H1 (cell line): ENCODE measurements at regions not wholly inside any gene's neighbourhood (a gene's known extent, or its start where the extent isn't known, plus 50 kb on each side); places are given as distances from the start of the nearest gene placed in this dataset.

Experiments
- CTCF ChIA-PET: fragments of 300-600 bp; sonication (Branson Sonifier 250); formaldehyde crosslinking; loops from one replicate; lab custom pipeline; 2021; ENCODE audit not compliant: partially characterized antibody; lab: Charles Lee
- POLR2A ChIA-PET: fragments of 300-600 bp; sonication (Branson Sonifier 250); formaldehyde crosslinking; loops from one replicate; lab custom pipeline; 2021; ENCODE audit warnings: inconsistent platforms; ENCODE audit not compliant: partially characterized antibody; lab: Charles Lee
- DNase-seq, 2 experiments: peaks; one replicate each; pipeline versions ENCODE4 v3.0.0 to v3.0.0-alpha.2; 2010 to 2022; ENCODE audit warnings: low spot score in 2 of 2, low read depth in 1 of 2, mixed read lengths in 1 of 2
- FAIRE-seq: peaks from 2 replicates; lab custom pipeline; 2011; peaks lifted over from hg19 to GRCh38; lab: Jason Lieb, UNC
- H2AFZ ChIP-seq: 2 replicates; pipeline ENCODE4 v1.8.1; 2012; ENCODE audit warnings: low read length, inconsistent platforms
- H2AK5ac ChIP-seq: 2 replicates; pipeline ENCODE4 v1.6.1; 2013; ENCODE audit warnings: low read depth, low read length
- H2BK120ac ChIP-seq: replicated peaks from 2 replicates; pipeline ENCODE3; 2013; ENCODE audit warnings: low read depth, low read length, inconsistent platforms
- H2BK12ac ChIP-seq: 2 replicates; pipeline ENCODE4 v1.6.1; 2013; ENCODE audit warnings: low read depth, low read length
- H2BK15ac ChIP-seq: 2 replicates; pipeline ENCODE4 v1.6.1; 2013; ENCODE audit warnings: low read length
- H2BK20ac ChIP-seq: 2 replicates; pipeline ENCODE4 v1.6.1; 2013; ENCODE audit warnings: low read length
- H2BK5ac ChIP-seq: 2 replicates; pipeline ENCODE4 v1.6.1; 2013; ENCODE audit warnings: low read depth, low read length
- H3K14ac ChIP-seq: 2 replicates; pipeline ENCODE4 v1.6.1; 2013; ENCODE audit warnings: inconsistent platforms; ENCODE audit not compliant: insufficient read length
- H3K18ac ChIP-seq: 2 replicates; pipeline ENCODE4 v1.6.1; 2013; ENCODE audit warnings: low read length; ENCODE audit errors: extremely low read depth
- H3K23ac ChIP-seq: 2 replicates; pipeline ENCODE4 v1.6.1; 2013; ENCODE audit warnings: inconsistent platforms; ENCODE audit not compliant: insufficient read length
- H3K23me2 ChIP-seq: 2 replicates; pipeline ENCODE4 v1.6.1; 2013; ENCODE audit warnings: low read depth, low read length
- H3K27ac ChIP-seq: 2 replicates; pipeline ENCODE4 v1.6.1; 2011; ENCODE audit warnings: low read depth, low read length, inconsistent platforms
- H3K27me3 ChIP-seq, 4 experiments: replicated peaks in 1 of 4; 1 replicate in 1 of 4; 2 replicates in 3 of 4; pipeline versions ENCODE4 v1.6.1 to v1.8.1; 2011 to 2013; ENCODE audit warnings: low read length in 3 of 4, mild to moderate bottlenecking in 3 of 4, inconsistent platforms in 2 of 4, mixed read lengths in 2 of 4, moderate library complexity in 1 of 4; ENCODE audit not compliant: control insufficient read depth in 3 of 4, insufficient read depth in 3 of 4; ENCODE audit errors: extremely low read depth in 1 of 4
- H3K36me3 ChIP-seq, 4 experiments: 2 replicates each; pipeline versions ENCODE4 v1.6.1 to v1.8.1; 2011 to 2013; ENCODE audit warnings: mild to moderate bottlenecking in 4 of 4, low read length in 3 of 4, moderate library complexity in 2 of 4, control low read depth in 1 of 4, inconsistent platforms in 1 of 4; ENCODE audit not compliant: insufficient read depth in 4 of 4, control insufficient read depth in 2 of 4
- H3K4ac ChIP-seq: replicated peaks from 2 replicates; pipeline ENCODE3; 2013; ENCODE audit warnings: low read length, low read depth, mixed read lengths, inconsistent platforms; ENCODE audit not compliant: insufficient read length
- H3K4me1 ChIP-seq, 4 experiments: replicated peaks in 1 of 4; 1 replicate in 1 of 4; 2 replicates in 3 of 4; pipeline versions ENCODE4 v1.6.1 to v1.8.1; 2011 to 2013; ENCODE audit warnings: low read length in 3 of 4, inconsistent platforms in 2 of 4, mixed read lengths in 1 of 4; ENCODE audit not compliant: insufficient read depth in 4 of 4, control insufficient read depth in 3 of 4
- H3K4me2 ChIP-seq, 2 experiments: 2 replicates each; pipeline versions ENCODE4 v1.6.1 to v1.8.1; 2011 to 2013; ENCODE audit warnings: low read depth in 2 of 2, low read length in 2 of 2, control low read depth in 1 of 2, inconsistent platforms in 1 of 2, mild to moderate bottlenecking in 1 of 2; ENCODE audit not compliant: insufficient read depth in 1 of 2
- H3K4me3 ChIP-seq, 4 experiments: fragments of 200-600, 300-600 bp in 1 of 4; sonication (generic), shearing (Covaris generic), sonication (Bioruptor Twin) in 1 of 4; 2 replicates each; pipeline versions ENCODE4 v1.5.1 to v1.8.1; 2011 to 2016; ENCODE audit warnings: low read length in 4 of 4, low read depth in 3 of 4, control low read depth in 2 of 4, inconsistent platforms in 2 of 4, mild to moderate bottlenecking in 2 of 4, mixed read lengths in 1 of 4, moderate library complexity in 1 of 4; ENCODE audit not compliant: insufficient read depth in 2 of 4; ENCODE audit errors: extremely low read depth in 1 of 4
- H3K56ac ChIP-seq: replicated peaks from 2 replicates; pipeline ENCODE3; 2013; ENCODE audit warnings: low read depth, mild to moderate bottlenecking, mixed read lengths, low read length, inconsistent platforms; ENCODE audit not compliant: insufficient read length
- H3K79me1 ChIP-seq: 2 replicates; pipeline ENCODE4 v1.6.1; 2013; ENCODE audit warnings: low read depth, low read length, control low read depth
- H3K79me2 ChIP-seq, 2 experiments: 2 replicates each; pipeline versions ENCODE4 v1.6.1 to v1.8.1; 2012 to 2013; ENCODE audit warnings: low read length in 2 of 2, mild to moderate bottlenecking in 2 of 2, inconsistent platforms in 1 of 2; ENCODE audit not compliant: insufficient read depth in 2 of 2, control insufficient read depth in 1 of 2
- H3K9ac ChIP-seq, 4 experiments: replicated peaks in 1 of 4; 1 replicate in 1 of 4; 2 replicates in 3 of 4; pipeline versions ENCODE4 v1.6.1 to v1.8.1; 2011 to 2013; ENCODE audit warnings: low read depth in 3 of 4, low read length in 3 of 4, control low read depth in 2 of 4, mild to moderate bottlenecking in 2 of 4, moderate library complexity in 2 of 4, inconsistent platforms in 1 of 4; ENCODE audit errors: extremely low read depth in 1 of 4
- H3K9me3 ChIP-seq, 2 experiments: 2 replicates each; pipeline versions ENCODE4 v1.6.1 to v1.8.1; 2012 to 2013; ENCODE audit warnings: mild to moderate bottlenecking in 2 of 2, moderate library complexity in 2 of 2, control low read depth in 1 of 2, inconsistent platforms in 1 of 2, low read depth in 1 of 2, low read length in 1 of 2, mixed read lengths in 1 of 2; ENCODE audit not compliant: insufficient read depth in 2 of 2
- H4K20me1 ChIP-seq, 2 experiments: replicated peaks in 1 of 2; 2 replicates each; pipeline versions ENCODE3 to v1.8.1; 2011 to 2013; ENCODE audit warnings: inconsistent platforms in 2 of 2, low read length in 2 of 2, mild to moderate bottlenecking in 1 of 2; ENCODE audit not compliant: insufficient read depth in 2 of 2, control insufficient read depth in 1 of 2
- H4K5ac ChIP-seq: 2 replicates; pipeline ENCODE4 v1.6.1; 2013; ENCODE audit warnings: low read length, low read depth, mixed read lengths, inconsistent platforms; ENCODE audit not compliant: insufficient read length
- H4K8ac ChIP-seq: 2 replicates; pipeline ENCODE4 v1.8.0; 2013; ENCODE audit warnings: mild to moderate bottlenecking, moderate library complexity, low read length, inconsistent platforms; ENCODE audit not compliant: insufficient read depth; ENCODE audit errors: extremely low read depth
- H4K91ac ChIP-seq: replicated peaks from 2 replicates; pipeline ENCODE3; 2013; ENCODE audit warnings: low read length, mixed read lengths, inconsistent platforms; ENCODE audit not compliant: insufficient read length
- JUN ChIP-seq: IDR thresholded peaks from 2 replicates; pipeline ENCODE4 v1.6.1; 2011; ENCODE audit warnings: low read depth, mild to moderate bottlenecking, improper control_type of control experiment, low read length
- TAF7 ChIP-seq: optimal IDR thresholded peaks from 2 replicates; pipeline ENCODE3; 2011; ENCODE audit warnings: low read depth, mild to moderate bottlenecking, inconsistent platforms, low read length, moderate library complexity, borderline replicate concordance
- TCF12 ChIP-seq: IDR thresholded peaks from 2 replicates; pipeline ENCODE4 v1.6.1; 2011; ENCODE audit warnings: low read depth, mild to moderate bottlenecking, low read length
- WGBS, 2 experiments: shearing (Covaris generic) in 1 of 2; methylation state at CpG; one replicate each; pipeline versions ENCODE4 v1.1.6 to v1.1.7; 2013 to 2015; ENCODE audit warnings: low lambda C conversion rate in 2 of 2, mixed read lengths in 2 of 2, inconsistent platforms in 1 of 2, low coverage in 1 of 2, missing lambda C conversion rate in 1 of 2; ENCODE audit not compliant: insufficient replicate concordance in 2 of 2, insufficient coverage in 1 of 2, insufficient read length in 1 of 2; ENCODE audit errors: extremely low coverage in 1 of 2, missing lambda C conversion rate in 1 of 2; 5-methylcytosine and 5-hydroxymethylcytosine counted together
- TF ChIP-seq, protein P1 (sequence below): IDR thresholded peaks from 2 replicates; pipeline ENCODE4 v1.6.1; 2012; ENCODE audit warnings: low read length, inconsistent platforms

DNA sequence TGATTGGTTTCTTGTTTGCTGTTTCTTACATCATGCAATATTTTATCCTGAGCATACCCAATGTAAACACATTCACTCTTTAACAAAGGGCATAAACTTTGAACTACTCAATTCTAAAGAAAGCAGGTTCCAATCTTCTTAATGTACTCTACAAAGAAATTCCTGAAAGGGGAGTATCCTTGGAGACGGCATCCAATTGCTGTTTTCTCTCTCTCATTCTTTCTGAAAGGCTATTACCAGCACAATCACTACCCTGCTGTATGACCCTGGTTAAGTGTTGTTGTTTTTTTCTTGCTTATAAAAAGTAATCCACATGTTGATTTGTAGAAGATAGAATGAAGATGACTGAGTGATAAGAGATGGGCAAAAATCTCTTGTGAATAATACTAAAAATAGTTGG lies 176.0 kb downstream of the ZNF365 start:
- CTCF ChIA-PET = interaction anchor here (0.6 to 1.8 kb wide), 4 partner anchors 8 to 455 kb away, joined by 3 to 6 read pairs (median 4); no protein-coding TSS in a partner anchor
- Histone ChIP-seq H2AK5ac (no peak overlapping the region), H3K23me2 (no peaks in the 10 kb centered on the region), H3K4me1 (no peaks in the 10 kb centered on the region), H3K23ac (no peak overlapping the region)
- TF ChIP-seq, protein P1, sequence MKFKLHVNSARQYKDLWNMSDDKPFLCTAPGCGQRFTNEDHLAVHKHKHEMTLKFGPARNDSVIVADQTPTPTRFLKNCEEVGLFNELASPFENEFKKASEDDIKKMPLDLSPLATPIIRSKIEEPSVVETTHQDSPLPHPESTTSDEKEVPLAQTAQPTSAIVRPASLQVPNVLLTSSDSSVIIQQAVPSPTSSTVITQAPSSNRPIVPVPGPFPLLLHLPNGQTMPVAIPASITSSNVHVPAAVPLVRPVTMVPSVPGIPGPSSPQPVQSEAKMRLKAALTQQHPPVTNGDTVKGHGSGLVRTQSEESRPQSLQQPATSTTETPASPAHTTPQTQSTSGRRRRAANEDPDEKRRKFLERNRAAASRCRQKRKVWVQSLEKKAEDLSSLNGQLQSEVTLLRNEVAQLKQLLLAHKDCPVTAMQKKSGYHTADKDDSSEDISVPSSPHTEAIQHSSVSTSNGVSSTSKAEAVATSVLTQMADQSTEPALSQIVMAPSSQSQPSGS = no peak
- no peak for TF ChIP-seq TAF7
- TF ChIP-seq JUN = no peak
- TF ChIP-seq TCF12 = no peak
- TF ChIP-seq, all 59 proteins: peak for 0
- Histone ChIP-seq H3K79me1 (no peaks in the 10 kb centered on the region), H3K27ac (no peak overlapping the region), H3K9me3 (no peaks in the 10 kb centered on the region), H3K4ac (no peak overlapping the region), H4K91ac (no peak overlapping the region), H2AFZ (no peak overlapping the region), H2BK5ac (no peak overlapping the region), H3K27me3 (no peaks in the 10 kb centered on the region), H3K79me2 (no peaks in the 10 kb centered on the region), H4K5ac (no peak overlapping the region), H3K4me3 (no peak overlapping the region), H4K8ac (no peak overlapping the region), H3K9ac (no peak overlapping the region), H2BK20ac (no peak overlapping the region), H2BK15ac (no peak overlapping the region), H2BK120ac (no peak overlapping the region), H4K20me1 (no peaks in the 10 kb centered on the region), H3K36me3 (no peaks in the 10 kb centered on the region), H3K14ac (no peak overlapping the region), H3K4me2 (no peak overlapping the region), H3K18ac (no peak overlapping the region), H2BK12ac (no peak overlapping the region), H3K56ac (no peak overlapping the region)
- POLR2A ChIA-PET = no interaction called here
- FAIRE-seq (no peak), DNase-seq (no peak)
- 75% methylated on average over 1 of the region's 1 CpG; no CpG with 5 or more reads in 1 of the 2 experiments for WGBS, 2 experiments
